H9 (cell line): ENCODE measurements at regions not wholly inside any gene's neighbourhood (a gene's known extent, or its start where the extent isn't known, plus 50 kb on each side); places are given as distances from the start of the nearest gene placed in this dataset.

ENCODE experiments used
- DNase-seq: peaks from one replicate; pipeline ENCODE4 v3.0.0-alpha.2; 2017
- H2AFZ ChIP-seq: one replicate; pipeline ENCODE4 v1.6.1; 2013; ENCODE audit warnings: mild to moderate bottlenecking, low read length, control low read depth, moderate library complexity
- H2AK5ac ChIP-seq: 2 replicates; pipeline ENCODE4 v1.6.1; 2013; ENCODE audit warnings: low read length, control low read depth, mixed read lengths; ENCODE audit not compliant: insufficient read length
- H2BK120ac ChIP-seq: one replicate; pipeline ENCODE4 v1.6.1; 2013; ENCODE audit warnings: low read depth, mild to moderate bottlenecking, low read length, control low read depth, inconsistent platforms; ENCODE audit not compliant: poor library complexity, severe bottlenecking
- H2BK12ac ChIP-seq: 2 replicates; pipeline ENCODE4 v1.6.1; 2013; ENCODE audit warnings: low read length, control low read depth, mixed read lengths, low read depth; ENCODE audit not compliant: insufficient read length
- H2BK15ac ChIP-seq: 2 replicates; pipeline ENCODE4 v1.6.1; 2013; ENCODE audit warnings: low read depth, low read length, control low read depth
- H2BK20ac ChIP-seq: one replicate; pipeline ENCODE4 v1.6.1; 2013; ENCODE audit warnings: low read depth, mild to moderate bottlenecking, low read length, control low read depth, inconsistent platforms; ENCODE audit not compliant: poor library complexity, severe bottlenecking
- H2BK5ac ChIP-seq: 2 replicates; pipeline ENCODE4 v1.6.1; 2013; ENCODE audit warnings: low read length, control low read depth, mixed read lengths; ENCODE audit not compliant: insufficient read length
- H3K14ac ChIP-seq: 2 replicates; pipeline ENCODE4 v1.6.1; 2013; ENCODE audit warnings: low read length, control low read depth; ENCODE audit not compliant: insufficient read depth
- H3K18ac ChIP-seq: 2 replicates; pipeline ENCODE4 v1.6.1; 2013; ENCODE audit warnings: low read depth, mild to moderate bottlenecking, mixed read lengths, low read length, control low read depth; ENCODE audit not compliant: insufficient read length
- H3K23ac ChIP-seq: 2 replicates; pipeline ENCODE4 v1.6.1; 2013; ENCODE audit warnings: low read length, control low read depth, mixed read lengths, low read depth; ENCODE audit not compliant: insufficient read length
- H3K23me2 ChIP-seq: 2 replicates; pipeline ENCODE4 v1.6.1; 2013; ENCODE audit warnings: low read depth, mild to moderate bottlenecking, mixed read lengths, low read length, control low read depth; ENCODE audit not compliant: insufficient read length, poor library complexity, severe bottlenecking
- H3K27ac ChIP-seq: 2 replicates; pipeline ENCODE4 v1.5.1; 2013; ENCODE audit warnings: low read length, control low read depth, mixed read lengths, low read depth; ENCODE audit not compliant: insufficient read length
- H3K27me3 ChIP-seq: 2 replicates; pipeline ENCODE4 v1.6.1; 2013; ENCODE audit warnings: low read length, control low read depth, inconsistent platforms; ENCODE audit not compliant: insufficient read depth
- H3K4ac ChIP-seq: 2 replicates; pipeline ENCODE4 v1.6.1; 2013; ENCODE audit warnings: low read depth, mild to moderate bottlenecking, control low read depth, inconsistent platforms, low read length, moderate library complexity
- H3K4me1 ChIP-seq: 2 replicates; pipeline ENCODE4 v1.6.1; 2013; ENCODE audit warnings: low read length, control low read depth, inconsistent platforms; ENCODE audit not compliant: insufficient read depth
- H3K4me2 ChIP-seq: 2 replicates; pipeline ENCODE4 v1.6.1; 2013; ENCODE audit warnings: low read length, control low read depth, mixed read lengths; ENCODE audit not compliant: insufficient read length, insufficient read depth
- H3K56ac ChIP-seq: 2 replicates; pipeline ENCODE4 v1.6.1; 2013; ENCODE audit warnings: low read depth, mild to moderate bottlenecking, mixed read lengths, low read length, control low read depth; ENCODE audit not compliant: insufficient read length
- H3K79me1 ChIP-seq: 2 replicates; pipeline ENCODE4 v1.6.1; 2013; ENCODE audit warnings: low read depth, mild to moderate bottlenecking, moderate library complexity, low read length, control low read depth, inconsistent platforms; ENCODE audit not compliant: insufficient read depth, poor library complexity, severe bottlenecking
- H3K79me2 ChIP-seq: 2 replicates; pipeline ENCODE4 v1.6.1; 2013; ENCODE audit warnings: low read length, control low read depth, inconsistent platforms; ENCODE audit not compliant: insufficient read depth
- H3K9ac ChIP-seq: 2 replicates; pipeline ENCODE4 v1.6.1; 2013; ENCODE audit warnings: low read length, control low read depth, mixed read lengths; ENCODE audit not compliant: insufficient read length; ENCODE audit errors: extremely low read depth
- H3K9me3 ChIP-seq: one replicate; pipeline ENCODE4 v1.6.1; 2013; ENCODE audit warnings: low read depth, low read length, inconsistent platforms; ENCODE audit not compliant: control insufficient read depth
- H3T11ph ChIP-seq: one replicate; pipeline ENCODE4 v1.6.1; 2013; ENCODE audit warnings: mild to moderate bottlenecking, low read length, control low read depth, inconsistent platforms
- H4K20me1 ChIP-seq: one replicate; pipeline ENCODE4 v1.6.1; 2013; ENCODE audit not compliant: control insufficient read depth, insufficient read length, insufficient read depth
- H4K5ac ChIP-seq: 2 replicates; pipeline ENCODE4 v1.6.1; 2013; ENCODE audit warnings: low read depth, mild to moderate bottlenecking, mixed read lengths, low read length, control low read depth; ENCODE audit not compliant: insufficient read length
- H4K8ac ChIP-seq: replicated peaks from 2 replicates; pipeline ENCODE4 v1.6.1; 2013; ENCODE audit warnings: low read length, control low read depth, mixed read lengths, low read depth; ENCODE audit not compliant: insufficient read length
- H4K91ac ChIP-seq: 2 replicates; pipeline ENCODE4 v1.6.1; 2013; ENCODE audit warnings: low read depth, mild to moderate bottlenecking, moderate library complexity, mixed read lengths, low read length, control low read depth; ENCODE audit not compliant: insufficient read length
- H3K27ac Mint-ChIP-seq, 3 experiments: 2 replicates in 2 of 3; 3 replicates in 1 of 3; pipeline ENCODE4 v1.8.0; 2020 to 2021; ENCODE audit warnings: mixed read lengths in 3 of 3, mild to moderate bottlenecking in 1 of 3, moderate library complexity in 1 of 3
- H3K27me3 Mint-ChIP-seq: 2 replicates; pipeline ENCODE4 v1.8.0; 2021; ENCODE audit warnings: low read depth, mild to moderate bottlenecking, moderate library complexity, mixed read lengths
- H3K36me3 Mint-ChIP-seq, 3 experiments: 2 replicates in 2 of 3; 3 replicates in 1 of 3; pipeline ENCODE4 v1.8.0; 2020 to 2021; ENCODE audit warnings: low read depth in 3 of 3, mixed read lengths in 3 of 3; ENCODE audit not compliant: insufficient read depth in 1 of 3
- H3K4me1 Mint-ChIP-seq, 2 experiments: 2 replicates each; pipeline ENCODE4 v1.8.0; 2020; ENCODE audit warnings: mixed read lengths in 2 of 2
- H3K4me3 Mint-ChIP-seq, 2 experiments: 2 replicates in 1 of 2; 3 replicates in 1 of 2; pipeline ENCODE4 v1.8.0; 2020 to 2021; ENCODE audit warnings: mild to moderate bottlenecking in 2 of 2, mixed read lengths in 2 of 2, moderate library complexity in 1 of 2
- H3K9me3 Mint-ChIP-seq, 2 experiments: 2 replicates in 1 of 2; 3 replicates in 1 of 2; pipeline ENCODE4 v1.8.0; 2020; ENCODE audit warnings: mild to moderate bottlenecking in 2 of 2, mixed read lengths in 2 of 2, moderate library complexity in 1 of 2
- CTCF ChIP-seq: fragments of 200-600 bp; sonication (generic); conservative IDR thresholded peaks from 3 replicates; pipeline ENCODE4 v1.8.0; 2021; ENCODE audit warnings: antibody characterized with exemption, mild to moderate bottlenecking
- WGBS: extraction: QIAGEN DNeasy Blood & Tissue Kit; methylation state at CpG from one replicate; pipeline ENCODE4 v1.1.7; 2013; ENCODE audit warnings: missing lambda C conversion rate, low lambda C conversion rate, mixed read lengths; ENCODE audit not compliant: insufficient read length; ENCODE audit errors: extremely low coverage; 5-methylcytosine and 5-hydroxymethylcytosine counted together

GRCh38 chr5:58263296-58263695, 196.6 kb downstream of the PLK2 start:
- H3K9me3 ChIP-seq, result no peaks in the 10 kb centered on the region
- no peaks in the 10 kb centered on the region for H4K20me1 ChIP-seq
- DNase-seq, result no peak
- H2AK5ac ChIP-seq, result no peak overlapping the region
- H2BK20ac ChIP-seq, result no peak overlapping the region
- H2BK5ac ChIP-seq, result no peak overlapping the region
- no peak overlapping the region for H2BK15ac ChIP-seq
- no peak overlapping the region for H3K56ac ChIP-seq
- no peak overlapping the region for H3K18ac ChIP-seq
- no peak overlapping the region for H3K4me2 ChIP-seq
- Mint-ChIP-seq H3K4me3 (no peak overlapping the region), H3K9me3 (no peaks in the 10 kb centered on the region), H3K27me3 (no peaks in the 10 kb centered on the region), H3K27ac (no peak overlapping the region), H3K4me1 (peaks cover 9 to 15% of the 10 kb centered on the region in 2 experiments), H3K36me3 (no peaks in the 10 kb centered on the region)
- no CpG with 5 or more reads among the region's 1 CpG for WGBS
- no peak overlapping the region for H3K27ac ChIP-seq
- no peak overlapping the region for H4K8ac ChIP-seq
- H4K91ac ChIP-seq, result no peak overlapping the region
- no peak overlapping the region for H2AFZ ChIP-seq
- H3K14ac ChIP-seq, result no peak overlapping the region
- no peak overlapping the region for H3K9ac ChIP-seq
- no peak overlapping the region for H3T11ph ChIP-seq
- no peak for TF ChIP-seq CTCF
- no peak overlapping the region for H3K23ac ChIP-seq
- peaks cover 4% of the 10 kb centered on the region; the same call in 1 of the 2 replicates for H3K4me1 ChIP-seq
- no peak overlapping the region for H3K4ac ChIP-seq
- H3K79me1 ChIP-seq, result no peaks in the 10 kb centered on the region
- H3K27me3 ChIP-seq, result no peaks in the 10 kb centered on the region
- H4K5ac ChIP-seq, result no peak overlapping the region
- H3K79me2 ChIP-seq, result no peaks in the 10 kb centered on the region
- no peak overlapping the region for H2BK12ac ChIP-seq
- H3K23me2 ChIP-seq, result peaks cover 2% of the 10 kb centered on the region
- no peak overlapping the region for H2BK120ac ChIP-seq
